Esophagus muscularis mucosa (tissue), 4 donors: ENCODE measurements at regions not wholly inside any gene's neighbourhood (a gene's known extent, or its start where the extent isn't known, plus 50 kb on each side); places are given as distances from the start of the nearest gene placed in this dataset.
A peak's percentile ranks its signal among the peaks of the same experiment; 100 is the strongest.

ENCODE experiments used
- DNase-seq: peaks from one replicate; pipeline ENCODE4 v3.0.0-alpha.2; 2017; ENCODE audit errors: extremely low spot score
- H3K27ac ChIP-seq, 4 donors: fragments of 200-600 bp; sonication (generic); replicated peaks in 1 of 4; 1 replicate in 3 of 4; 2 replicates in 1 of 4; pipeline ENCODE4 v1.5.1; 2016 to 2019; ENCODE audit warnings: mild to moderate bottlenecking in 1 of 4
- H3K27me3 ChIP-seq, 4 donors: fragments of 200-600 bp; sonication (generic); one replicate each; pipeline versions ENCODE4 v1.5.1 to v1.6.0; 2016 to 2019
- H3K36me3 ChIP-seq, 4 donors: fragments of 200-600 bp; sonication (generic); one replicate each; pipeline ENCODE4 v1.5.1; 2016 to 2019
- H3K4me1 ChIP-seq, 4 donors: fragments of 200-600 bp; sonication (generic); one replicate each; pipeline ENCODE4 v1.5.1; 2016 to 2019
- H3K4me3 ChIP-seq, 4 donors: fragments of 200-600 bp; sonication (generic); 1 replicate in 2 of 4; 2 replicates in 2 of 4; pipeline ENCODE4 v1.5.1; 2016 to 2019; ENCODE audit warnings: mild to moderate bottlenecking in 4 of 4, moderate library complexity in 1 of 4
- H3K9me3 ChIP-seq, 4 donors: fragments of 200-600 bp; sonication (generic); 1 replicate in 3 of 4; 2 replicates in 1 of 4; pipeline ENCODE4 v1.5.1; 2016 to 2019
- EP300 ChIP-seq: sonication (generic); formaldehyde crosslinking; IDR thresholded peaks from one replicate; pipeline ENCODE4 v1.6.1; 2017; ENCODE audit warnings: antibody characterized with exemption
- POLR2A ChIP-seq: fragments of 450-650 bp; IDR thresholded peaks from one replicate; pipeline ENCODE4 v1.6.1; 2017; ENCODE audit warnings: antibody characterized with exemption, moderate library complexity, mild to moderate bottlenecking, low read depth
- POLR2AphosphoS5 ChIP-seq, 2 donors: sonication (generic); formaldehyde crosslinking; IDR thresholded peaks; one replicate each; pipeline ENCODE4 v1.6.1; 2017; ENCODE audit warnings: antibody characterized with exemption in 2 of 2
- WGBS: methylation state at CpG from one replicate; pipeline ENCODE4 v1.1.5; 2018; 5-methylcytosine and 5-hydroxymethylcytosine counted together
- intact Hi-C: fragments of 100-400 bp; cut with DNase I; formaldehyde crosslinking; loops from one replicate; pipeline ENCODE4 v1.15.1; 2023
- TF ChIP-seq, protein P1 (sequence below), 3 experiments: fragments of 200-600 bp in 2 of 3; fragments of 450-650 bp in 1 of 3; sonication (generic) in 2 of 3; IDR thresholded peaks; one replicate each; pipeline ENCODE4 v1.5.1; 2017 to 2019; ENCODE audit warnings: antibody characterized with exemption in 3 of 3, mild to moderate bottlenecking in 2 of 3, moderate library complexity in 1 of 3

DNA sequence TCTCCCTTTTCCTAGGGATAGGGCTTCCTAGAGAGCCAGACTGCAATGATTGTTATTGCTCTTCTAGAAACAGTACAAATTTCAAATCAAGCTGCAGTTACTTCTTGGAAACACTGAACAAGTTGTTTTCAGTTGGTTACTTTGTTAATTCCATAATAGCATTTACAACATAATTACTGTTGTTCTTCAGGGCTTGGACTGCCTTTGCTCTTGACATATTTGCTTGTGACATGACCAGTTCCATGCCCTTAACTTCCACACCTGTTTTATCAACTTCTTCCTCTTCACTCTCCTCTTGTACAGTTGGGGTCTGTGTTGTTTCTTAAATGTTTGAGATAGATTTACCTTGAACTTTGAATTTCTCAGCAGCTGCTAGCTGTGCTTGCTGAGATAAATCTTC is 104.4 kb downstream of the SEC23IP start:
- peaks cover 0 to 30% (median 14%) of the 10 kb centered on the region in 4 donors for H3K9me3 ChIP-seq
- H3K36me3 ChIP-seq = no peaks in the 10 kb centered on the region
- no peak for DNase-seq
- no peak overlapping the region for H3K27ac ChIP-seq
- TF ChIP-seq, protein P1, sequence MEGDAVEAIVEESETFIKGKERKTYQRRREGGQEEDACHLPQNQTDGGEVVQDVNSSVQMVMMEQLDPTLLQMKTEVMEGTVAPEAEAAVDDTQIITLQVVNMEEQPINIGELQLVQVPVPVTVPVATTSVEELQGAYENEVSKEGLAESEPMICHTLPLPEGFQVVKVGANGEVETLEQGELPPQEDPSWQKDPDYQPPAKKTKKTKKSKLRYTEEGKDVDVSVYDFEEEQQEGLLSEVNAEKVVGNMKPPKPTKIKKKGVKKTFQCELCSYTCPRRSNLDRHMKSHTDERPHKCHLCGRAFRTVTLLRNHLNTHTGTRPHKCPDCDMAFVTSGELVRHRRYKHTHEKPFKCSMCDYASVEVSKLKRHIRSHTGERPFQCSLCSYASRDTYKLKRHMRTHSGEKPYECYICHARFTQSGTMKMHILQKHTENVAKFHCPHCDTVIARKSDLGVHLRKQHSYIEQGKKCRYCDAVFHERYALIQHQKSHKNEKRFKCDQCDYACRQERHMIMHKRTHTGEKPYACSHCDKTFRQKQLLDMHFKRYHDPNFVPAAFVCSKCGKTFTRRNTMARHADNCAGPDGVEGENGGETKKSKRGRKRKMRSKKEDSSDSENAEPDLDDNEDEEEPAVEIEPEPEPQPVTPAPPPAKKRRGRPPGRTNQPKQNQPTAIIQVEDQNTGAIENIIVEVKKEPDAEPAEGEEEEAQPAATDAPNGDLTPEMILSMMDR (IDR thresholded peaks at IDR 0.05) = no peak
- TF ChIP-seq EP300 (no peak), POLR2A (no peak), POLR2AphosphoS5 (IDR thresholded peaks at IDR 0.05) (no peak)
- no peak overlapping the region for H3K4me3 ChIP-seq
- H3K4me1 ChIP-seq = no peaks in the 10 kb centered on the region
- intact Hi-C loops = no loop called here
- peaks cover 0 to 3% (median 0%) of the 10 kb centered on the region in 4 donors for H3K27me3 ChIP-seq

DNA sequence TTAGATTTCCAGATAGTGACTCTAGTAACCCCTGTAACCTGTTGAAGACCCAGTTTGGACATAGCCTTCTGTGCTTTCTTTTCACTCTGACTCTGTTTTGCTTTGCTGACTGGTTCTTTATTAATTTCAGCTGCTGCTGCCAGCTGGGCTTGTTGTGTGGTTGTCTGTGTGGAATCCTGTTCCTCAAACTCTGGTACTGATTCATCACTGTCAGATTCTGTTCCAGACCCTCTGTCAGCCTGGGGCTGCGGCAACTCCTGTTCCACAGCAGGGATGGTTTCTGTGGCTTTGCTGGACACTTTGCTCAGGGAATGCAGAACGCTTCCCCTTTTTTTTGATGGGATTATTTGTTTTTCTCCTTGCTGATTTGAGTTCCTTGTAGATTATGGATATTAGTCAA is 104.9 kb downstream of the SEC23IP start:
- Histone ChIP-seq H3K27me3 (peaks cover 0 to 3% (median 0%) of the 10 kb centered on the region in 4 donors), H3K4me3 (no peak overlapping the region), H3K36me3 (no peaks in the 10 kb centered on the region), H3K4me1 (no peaks in the 10 kb centered on the region), H3K9me3 (peaks cover 0 to 30% (median 14%) of the 10 kb centered on the region in 4 donors), H3K27ac (no peak overlapping the region)
- TF ChIP-seq, protein P1 (IDR thresholded peaks at IDR 0.05) = no peak
- TF ChIP-seq POLR2AphosphoS5 (IDR thresholded peaks at IDR 0.05) (no peak), POLR2A (no peak), EP300 (no peak)
- intact Hi-C loops = no loop called here
- peak; percentile 14 for DNase-seq
- WGBS = 21% methylated on average over 2 of the region's 2 CpGs

DNA sequence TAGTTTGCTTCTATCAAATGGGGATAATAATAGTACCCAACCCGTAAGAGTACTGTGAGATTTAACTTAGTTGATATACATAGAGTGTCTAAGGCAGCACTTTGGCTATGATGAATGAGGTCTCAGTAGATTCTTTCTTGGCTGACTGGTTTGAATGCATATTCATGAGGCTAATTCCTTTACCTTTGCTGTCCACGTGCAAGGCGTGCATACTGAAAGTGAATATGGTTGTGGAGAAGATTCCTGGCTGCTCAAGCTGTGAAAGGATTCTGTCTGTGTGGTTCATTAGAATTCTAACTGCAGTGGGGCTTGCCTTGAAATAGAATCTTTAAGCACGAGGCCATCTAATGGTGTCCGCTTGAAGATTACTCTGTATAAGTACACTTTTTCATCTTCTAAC is 110.3 kb downstream of the SEC23IP start:
- Histone ChIP-seq H3K9me3 (peaks cover 0 to 5% (median 2%) of the 10 kb centered on the region in 4 donors), H3K36me3 (no peaks in the 10 kb centered on the region), H3K4me1 (no peaks in the 10 kb centered on the region), H3K27ac (no peak overlapping the region), H3K4me3 (no peak overlapping the region), H3K27me3 (peaks cover 0 to 21% (median 0%) of the 10 kb centered on the region in 4 donors)
- TF ChIP-seq EP300 (no peak), POLR2A (no peak), POLR2AphosphoS5 (IDR thresholded peaks at IDR 0.05) (no peak)
- TF ChIP-seq, protein P1 (IDR thresholded peaks at IDR 0.05) = no peak
- intact Hi-C loops = no loop called here
- WGBS = 84% methylated on average over 5 of the region's 5 CpGs
- peak; percentile 74 for DNase-seq

DNA sequence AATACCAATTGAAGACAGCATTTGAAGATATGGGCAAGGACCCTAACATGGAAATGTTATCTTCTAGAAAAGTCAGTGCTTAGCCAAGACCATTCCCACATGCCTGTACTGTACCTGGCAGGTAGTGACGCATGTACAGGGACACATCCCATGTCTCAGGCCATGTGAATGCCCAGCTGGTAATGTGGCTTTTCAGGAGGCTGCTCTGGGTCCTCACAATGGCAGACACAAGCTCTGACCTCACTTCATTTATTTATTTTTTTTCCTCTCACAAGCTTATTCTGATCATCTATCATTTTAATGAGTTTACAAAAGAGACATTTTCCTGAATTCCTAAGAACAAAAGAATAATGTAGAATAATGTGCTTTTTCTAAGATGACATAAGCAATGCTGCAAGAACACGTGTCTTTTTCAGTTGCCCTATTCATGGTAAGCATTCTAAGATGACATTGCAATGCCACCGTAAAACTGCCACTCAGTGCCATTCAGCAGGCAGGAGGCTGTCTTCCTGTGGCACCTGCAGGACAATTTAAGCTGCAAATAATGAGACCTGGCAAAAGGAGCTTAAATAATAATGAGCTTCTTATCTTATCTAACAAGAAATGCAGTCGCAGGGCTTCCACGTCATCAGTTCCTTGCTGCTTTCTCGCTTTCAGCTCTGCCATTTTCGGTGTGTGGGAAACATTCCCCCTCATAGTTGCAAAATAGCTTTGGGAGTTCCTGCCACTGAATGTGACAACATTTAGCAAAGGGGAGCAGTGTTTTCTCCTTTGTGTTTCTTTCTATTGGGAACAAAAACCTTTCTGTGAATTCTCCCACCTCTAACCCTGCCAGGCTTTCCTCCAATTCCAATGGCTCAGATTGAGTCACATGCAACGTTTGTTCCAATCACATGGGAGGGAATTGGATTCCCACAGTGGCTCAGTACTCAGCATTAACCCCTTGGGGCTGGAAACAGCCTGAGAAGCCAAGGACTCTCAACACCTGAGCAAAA is 113.0 kb downstream of the SEC23IP start:
- Histone ChIP-seq H3K4me3 (no peak overlapping the region), H3K27ac (no peak overlapping the region), H3K9me3 (peaks cover 0 to 3% (median 0%) of the 10 kb centered on the region in 4 donors), H3K27me3 (peaks cover 0 to 34% (median 0%) of the 10 kb centered on the region in 4 donors), H3K36me3 (no peaks in the 10 kb centered on the region), H3K4me1 (no peaks in the 10 kb centered on the region)
- DNase-seq = peak; percentile 66
- 49% methylated on average over 8 of the region's 8 CpGs for WGBS
- TF ChIP-seq, protein P1 (IDR thresholded peaks at IDR 0.05) = no peak
- TF ChIP-seq POLR2AphosphoS5 (IDR thresholded peaks at IDR 0.05) (no peak), EP300 (no peak), POLR2A (no peak)
- intact Hi-C loops = no loop called here
